NCI-H1930 (cell line): ENCODE measurements at regions not wholly inside any gene's neighbourhood (a gene's known extent, or its start where the extent isn't known, plus 50 kb on each side); places are given as distances from the start of the nearest gene placed in this dataset.
"Not testable (repeated sequence)": the region's sequence is repeated elsewhere in the genome, so short reads cannot be mapped to it uniquely, and the experiment has no call there.

Experiments
- DNase-seq, 2 experiments: peaks; one replicate each; lab custom pipeline; 2025; lab: John Stamatoyannopoulos, UW

DNA sequence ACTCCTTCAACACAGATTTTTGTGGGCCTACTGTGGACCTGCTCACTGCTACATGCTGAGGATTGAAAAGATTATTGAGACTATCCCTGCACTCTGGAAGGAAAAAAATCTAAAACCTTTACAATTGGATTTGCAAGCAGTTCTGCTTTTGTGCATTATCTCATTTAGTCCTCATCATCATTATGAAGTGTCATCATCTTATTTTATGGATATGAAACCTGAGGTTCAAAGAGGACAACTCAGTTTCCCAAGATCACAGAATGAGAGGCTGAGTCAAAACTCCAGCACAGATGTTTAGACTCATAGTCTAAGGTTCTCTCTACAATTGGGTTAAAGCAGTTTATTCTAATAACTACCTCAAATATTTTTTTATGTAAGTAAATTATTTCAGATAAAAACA, 160.2 kb upstream of the MARCKS start:
- no peak for DNase-seq

DNA sequence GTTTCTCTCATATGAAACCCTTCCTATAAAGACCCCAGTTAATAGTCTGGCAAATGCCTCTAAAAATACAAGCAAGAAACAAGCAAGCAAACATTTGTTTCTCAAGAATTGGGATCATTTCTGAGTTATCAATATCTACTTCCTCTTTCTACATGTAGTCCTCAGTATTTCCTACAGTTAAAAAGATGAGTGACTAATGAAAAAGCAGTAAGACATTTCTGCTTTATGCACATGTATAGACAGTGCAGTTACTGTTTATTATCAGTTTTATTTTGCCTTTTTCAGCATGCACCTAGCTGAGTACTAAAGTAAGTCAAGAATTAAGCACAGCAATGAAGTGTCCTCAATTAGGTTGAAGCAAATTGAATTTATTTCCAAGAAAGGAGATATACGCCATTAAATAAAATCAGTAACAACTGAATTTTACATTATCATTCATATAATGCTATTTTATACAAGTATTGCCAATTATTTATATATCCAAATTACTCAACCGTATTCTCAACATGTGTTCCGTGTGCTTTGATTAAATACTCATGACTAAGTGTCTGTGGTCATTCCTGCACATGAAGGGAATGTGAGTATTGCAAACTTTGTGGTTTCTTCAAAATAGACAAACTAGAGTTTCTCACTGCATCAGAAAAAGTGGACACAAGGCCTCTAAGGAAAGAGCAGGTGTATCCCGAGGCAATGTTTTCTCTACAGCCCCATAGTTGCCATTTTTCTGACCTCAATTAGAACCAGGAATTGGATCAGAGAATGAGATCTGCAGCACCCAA, 159.3 kb upstream of the MARCKS start:
- DNase-seq: no peak

- no peak for DNase-seq
These were observed 157.9 kb upstream of the MARCKS start for GRCh38 chr6:113699239-113699638.

DNA sequence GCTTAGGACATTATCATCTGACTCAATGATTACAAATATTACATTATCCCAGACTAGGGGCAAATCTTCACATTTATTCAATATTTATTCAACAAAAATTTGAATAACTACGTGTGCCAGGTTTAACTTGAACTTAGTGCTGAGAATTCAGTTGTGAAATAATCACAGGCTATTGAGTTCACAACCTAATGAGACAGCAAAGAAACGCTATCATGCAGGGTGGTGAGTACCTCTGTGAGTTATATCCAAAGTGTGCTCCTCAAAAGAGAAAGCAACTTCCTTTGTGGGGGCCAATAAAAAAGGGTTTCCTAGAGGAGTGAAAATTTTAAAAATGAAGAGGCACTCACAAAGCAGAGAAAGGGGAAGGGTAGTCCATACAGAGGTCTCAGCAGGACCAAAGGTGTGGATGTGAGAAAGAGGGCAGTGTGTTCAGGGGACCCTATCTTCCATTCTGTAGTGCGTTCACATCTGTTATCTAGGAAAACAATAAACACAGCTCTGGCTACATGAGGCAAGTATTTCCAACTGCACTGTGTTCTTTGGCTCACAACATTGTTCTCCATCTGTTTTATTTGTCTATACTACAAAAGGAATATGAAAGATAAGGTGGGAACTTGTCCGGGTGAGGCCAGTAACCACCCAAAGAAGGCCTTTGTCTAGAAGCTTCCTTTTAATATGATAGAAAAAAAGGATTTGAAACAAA, 155.4 kb upstream of the MARCKS start:
- DNase-seq: no peak

DNA sequence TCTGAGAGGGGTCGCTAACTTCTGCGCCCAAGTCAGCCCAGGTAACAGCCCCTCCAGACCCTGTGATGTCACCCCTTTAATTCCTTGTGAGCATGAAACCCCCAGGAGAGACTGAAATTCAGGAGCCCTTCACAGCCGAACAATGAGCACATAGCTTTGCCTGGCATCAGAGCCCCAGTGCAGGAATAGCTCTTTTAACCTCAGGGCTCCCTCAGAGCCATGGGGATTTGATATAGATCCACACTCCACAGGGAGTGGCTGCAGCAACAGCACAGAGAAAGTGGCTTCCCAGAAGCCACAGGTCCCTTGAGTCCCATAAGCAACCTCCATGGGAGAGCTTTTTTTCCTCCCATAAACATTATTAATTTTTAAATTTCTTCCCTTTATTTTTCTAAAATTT, 150.0 kb upstream of the MARCKS start:
- DNase-seq: no peak

- no peak for DNase-seq
These were observed 147.1 kb upstream of the MARCKS start for GRCh38 chr6:113709936-113710509.

DNA sequence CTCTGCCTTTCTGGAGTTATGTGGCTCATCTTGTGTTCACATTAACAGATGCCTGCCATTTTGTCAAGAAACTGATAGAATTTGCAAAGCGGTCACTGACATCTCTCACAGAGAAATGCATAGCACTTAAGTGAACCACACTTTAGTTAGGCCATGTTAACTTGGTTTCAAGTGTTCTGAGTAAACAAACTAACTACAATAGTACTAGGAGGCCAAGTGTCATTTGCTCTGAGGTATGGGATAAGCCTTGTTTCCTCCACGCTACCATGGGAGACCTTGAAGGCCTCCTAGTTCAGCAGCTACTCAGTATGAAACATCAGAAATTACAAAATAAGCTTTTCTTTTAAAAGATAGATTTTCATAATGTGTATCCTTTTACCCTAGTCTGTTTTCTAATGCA, 143.5 kb upstream of the MARCKS start:
- no peak for DNase-seq

GRCh38 chr6:113718588-113718987, 138.6 kb upstream of the MARCKS start:
- no peak for DNase-seq

DNA sequence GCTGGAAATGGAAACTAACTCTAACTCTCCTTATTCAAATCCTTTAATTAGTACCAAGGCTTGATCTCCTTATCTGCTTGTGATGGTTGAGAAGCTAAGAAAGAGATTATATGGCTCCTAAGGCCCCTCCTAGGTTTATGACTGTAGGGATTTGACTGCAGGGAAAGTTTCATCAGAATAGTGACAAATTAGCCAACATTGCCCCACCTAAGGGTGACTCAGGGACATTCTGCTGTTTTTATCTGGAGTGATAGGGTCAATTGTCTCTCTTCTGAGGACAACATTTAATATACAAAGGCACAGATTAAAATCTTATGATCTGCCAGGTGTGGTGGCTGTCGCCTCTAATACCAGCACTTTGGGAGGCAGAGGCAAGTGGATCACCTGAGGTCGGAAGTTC, 138.1 kb upstream of the MARCKS start:
- DNase-seq: no peak

GRCh38 chr6:113719545-113719944, 137.6 kb upstream of the MARCKS start:
- DNase-seq: no peak

DNA sequence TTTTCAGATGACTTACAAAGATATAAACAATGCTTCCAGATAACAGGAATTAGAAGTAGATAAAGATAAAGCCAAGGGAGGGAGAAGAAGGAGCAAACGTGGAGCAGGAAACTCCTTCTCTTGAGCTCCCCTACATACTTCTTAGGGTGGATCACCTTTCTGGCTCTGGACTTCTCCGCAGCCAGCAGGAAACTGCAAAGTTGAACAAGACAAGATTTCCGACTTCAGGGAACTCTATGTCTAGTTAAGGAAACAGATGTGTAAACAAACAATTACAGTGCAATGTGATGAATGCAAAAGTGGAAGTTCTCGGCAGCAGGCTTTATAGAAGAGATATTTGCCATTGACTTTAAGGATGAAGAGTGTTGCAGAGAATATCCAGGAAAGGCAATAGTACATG, 134.0 kb upstream of the MARCKS start:
- DNase-seq: no peak

DNA sequence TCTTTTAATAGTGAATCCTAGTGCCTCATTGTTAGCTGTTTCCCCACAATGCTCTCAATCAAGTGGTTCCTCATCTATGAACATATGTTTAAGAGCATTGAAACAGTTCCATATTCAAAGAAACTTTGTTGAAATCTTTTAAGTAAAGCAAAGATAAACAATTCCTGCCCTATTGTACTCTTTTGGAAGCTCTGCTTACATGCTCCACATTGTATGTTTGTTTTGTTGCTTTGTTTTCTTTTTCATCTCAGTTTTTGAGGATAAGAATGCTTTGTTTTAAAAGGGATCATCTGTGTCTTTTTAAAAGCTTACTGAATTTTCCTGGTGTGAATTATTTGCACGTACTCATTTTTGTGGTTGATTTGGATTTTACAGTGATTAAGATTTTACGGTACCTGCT, 132.2 kb upstream of the MARCKS start:
- not testable (repeated sequence) for DNase-seq

- no peak for DNase-seq
These were observed 125.6 kb upstream of the MARCKS start for GRCh38 chr6:113731541-113731940.

DNA sequence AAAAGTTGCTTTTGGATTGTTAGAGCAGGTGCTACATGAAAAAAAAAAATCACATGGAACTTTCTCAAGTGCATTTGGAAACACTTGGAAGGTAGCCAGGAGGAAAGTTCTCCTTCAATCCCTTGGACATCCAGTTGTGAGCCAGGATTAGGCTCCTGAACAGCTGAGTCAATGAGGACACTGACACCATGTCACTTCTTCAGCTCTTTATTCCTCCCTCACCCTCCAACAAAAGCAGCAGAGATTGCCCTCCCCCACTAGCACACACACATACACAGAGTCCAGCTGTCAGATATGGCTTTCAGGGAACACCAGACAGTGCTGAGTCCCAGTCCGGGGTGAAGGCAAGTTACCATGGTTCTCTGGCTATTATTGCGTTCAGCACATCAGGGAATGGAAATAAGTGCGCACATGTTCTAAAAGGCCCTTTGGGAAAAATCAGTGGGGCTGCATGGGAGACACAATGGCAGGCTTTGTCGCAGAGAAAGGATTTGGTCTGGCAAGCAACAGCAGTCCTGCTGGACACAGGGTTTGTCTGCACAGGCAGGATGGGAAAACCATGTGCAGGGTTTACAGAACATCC, 124.7 kb upstream of the MARCKS start:
- DNase-seq: peak in 1 of 2 experiments; percentile 39

DNA sequence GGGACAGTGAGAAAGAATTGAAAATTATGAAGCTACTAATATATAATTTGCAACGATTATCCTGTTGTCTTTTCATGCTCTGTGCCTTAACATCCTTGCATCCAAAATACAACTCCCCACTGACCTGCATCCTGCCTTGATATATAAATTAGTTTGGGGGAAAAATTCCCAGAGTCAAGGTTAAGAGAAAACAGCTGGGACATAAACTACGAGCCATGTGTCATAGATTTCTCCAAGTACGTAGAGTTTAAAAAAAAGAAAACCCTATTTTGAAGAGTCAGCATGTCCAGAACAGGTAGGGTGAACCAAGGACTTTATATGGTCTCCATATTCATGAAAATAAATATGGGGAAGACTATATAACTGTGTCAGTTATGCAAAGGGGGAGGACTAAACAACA, 123.8 kb upstream of the MARCKS start:
- no peak for DNase-seq

GRCh38 chr6:113734982-113735381, 122.2 kb upstream of the MARCKS start:
- DNase-seq: no peak

GRCh38 chr6:113735491-113735890, 121.7 kb upstream of the MARCKS start:
- DNase-seq: no peak

GRCh38 chr6:113736978-113737377, 120.2 kb upstream of the MARCKS start:
- no peak for DNase-seq

GRCh38 chr6:113739041-113739655, 118.0 kb upstream of the MARCKS start:
- DNase-seq: no peak

GRCh38 chr6:113741651-113742050, 115.5 kb upstream of the MARCKS start:
- DNase-seq: no peak

- no peak for DNase-seq
These were observed 114.8 kb upstream of the MARCKS start for GRCh38 chr6:113742342-113742741.

DNA sequence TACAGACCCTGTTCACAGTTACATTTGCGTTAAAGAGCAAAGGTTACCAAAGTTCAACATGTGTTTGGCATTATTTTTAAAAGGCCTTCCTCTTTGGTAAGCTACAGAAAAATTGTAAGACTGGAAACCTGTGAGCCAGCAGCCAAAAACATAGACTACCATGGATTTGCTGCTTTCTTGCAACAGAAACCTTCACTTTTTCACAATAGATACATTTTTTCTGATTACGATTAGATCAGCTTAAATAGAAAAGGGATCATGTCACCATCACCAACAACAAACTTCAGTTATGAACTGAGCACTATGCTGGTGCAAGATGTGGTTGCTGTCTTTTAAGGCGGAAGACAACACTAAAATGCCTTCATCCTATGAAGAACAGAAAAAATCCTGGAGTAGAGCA, 112.3 kb upstream of the MARCKS start:
- DNase-seq: no peak
